CD14-positive monocyte (primary cell): ENCODE measurements at regions not wholly inside any gene's neighbourhood (a gene's known extent, or its start where the extent isn't known, plus 50 kb on each side); places are given as distances from the start of the nearest gene placed in this dataset.

Experiments used
- DNase-seq, 3 donors: peaks; one replicate each; pipeline ENCODE4 v3.0.0-alpha.2; 2011 to 2022
- H2AFZ ChIP-seq: 2 replicates; pipeline ENCODE4 v1.6.0; 2012; ENCODE audit warnings: mild to moderate bottlenecking, low read depth, low read length, inconsistent platforms; ENCODE audit not compliant: insufficient read depth, poor library complexity, severe bottlenecking
- H3K27ac ChIP-seq, 2 donors: 1 replicate in 1 of 2; 2 replicates in 1 of 2; pipeline ENCODE4 v1.5.1; 2012 to 2013; ENCODE audit warnings: low read length in 2 of 2, control low read depth in 1 of 2, inconsistent platforms in 1 of 2, low read depth in 1 of 2, mild to moderate bottlenecking in 1 of 2
- H3K27me3 ChIP-seq, 2 donors: one replicate each; pipeline versions ENCODE4 v1.6.0 to v1.6.1; 2011 to 2013; ENCODE audit warnings: low read length in 2 of 2; ENCODE audit not compliant: control insufficient read depth in 2 of 2, insufficient read depth in 2 of 2
- H3K36me3 ChIP-seq, 2 donors: replicated peaks in 1 of 2; 1 replicate in 1 of 2; 2 replicates in 1 of 2; pipeline versions ENCODE4 v1.5.1 to v1.6.1; 2012 to 2013; ENCODE audit warnings: low read length in 2 of 2, control low read depth in 1 of 2, inconsistent platforms in 1 of 2, mild to moderate bottlenecking in 1 of 2; ENCODE audit not compliant: insufficient read depth in 2 of 2, control insufficient read depth in 1 of 2
- H3K4me1 ChIP-seq, 2 donors: 1 replicate in 1 of 2; 2 replicates in 1 of 2; pipeline versions ENCODE4 v1.5.1 to v1.6.1; 2012 to 2013; ENCODE audit warnings: low read length in 2 of 2, control low read depth in 1 of 2, inconsistent platforms in 1 of 2, mild to moderate bottlenecking in 1 of 2, moderate library complexity in 1 of 2; ENCODE audit not compliant: insufficient read depth in 2 of 2, control insufficient read depth in 1 of 2
- H3K4me2 ChIP-seq: replicated peaks from 2 replicates; pipeline ENCODE3; 2012; ENCODE audit warnings: low read length, moderate library complexity, mild to moderate bottlenecking; ENCODE audit not compliant: poor library complexity, severe bottlenecking; ENCODE audit errors: extremely low read depth
- H3K4me3 ChIP-seq, 3 experiments: fragments of 200-600 bp in 1 of 3; sonication (generic) in 1 of 3; replicated peaks in 1 of 3; 1 replicate in 2 of 3; 2 replicates in 1 of 3; pipeline ENCODE4 v1.5.1; 2011 to 2013; ENCODE audit warnings: low read length in 3 of 3, mild to moderate bottlenecking in 3 of 3, control low read depth in 2 of 3, low read depth in 2 of 3, inconsistent platforms in 1 of 3, moderate library complexity in 1 of 3
- H3K79me2 ChIP-seq: 2 replicates; pipeline ENCODE4 v1.6.0; 2012; ENCODE audit warnings: mild to moderate bottlenecking, control low read depth, inconsistent platforms, low read length, moderate library complexity; ENCODE audit not compliant: insufficient read depth
- H3K9ac ChIP-seq: 2 replicates; pipeline ENCODE4 v1.6.0; 2017; ENCODE audit warnings: low read length, mild to moderate bottlenecking; ENCODE audit not compliant: insufficient read depth, poor library complexity, severe bottlenecking
- H3K9me3 ChIP-seq, 2 donors: replicated peaks in 1 of 2; 1 replicate in 1 of 2; 2 replicates in 1 of 2; pipeline versions ENCODE4 v1.5.1 to v1.6.1; 2012 to 2013; ENCODE audit warnings: low read length in 2 of 2, control low read depth in 1 of 2; ENCODE audit not compliant: control insufficient read depth in 1 of 2, insufficient read depth in 1 of 2
- H4K20me1 ChIP-seq: 2 replicates; pipeline ENCODE4 v1.6.0; 2012; ENCODE audit warnings: mild to moderate bottlenecking, low read length, control low read depth, moderate library complexity; ENCODE audit not compliant: insufficient read depth
- H3K27ac Mint-ChIP-seq, 7 donors: one replicate each; pipeline ENCODE4 v1.8.0; 2020; ENCODE audit warnings: mild to moderate bottlenecking in 7 of 7, mixed read lengths in 7 of 7, moderate library complexity in 6 of 7, inconsistent platforms in 2 of 7
- H3K27me3 Mint-ChIP-seq, 3 donors: one replicate each; pipeline ENCODE4 v1.8.0; 2021 to 2022; ENCODE audit warnings: low read depth in 3 of 3, mild to moderate bottlenecking in 3 of 3, mixed read lengths in 3 of 3, moderate library complexity in 3 of 3, inconsistent platforms in 1 of 3
- H3K36me3 Mint-ChIP-seq, 2 donors: one replicate each; pipeline ENCODE4 v1.8.0; 2020; ENCODE audit warnings: mixed read lengths in 2 of 2, inconsistent platforms in 1 of 2, mild to moderate bottlenecking in 1 of 2
- H3K4me1 Mint-ChIP-seq: one replicate; pipeline ENCODE4 v1.8.0; 2020; ENCODE audit warnings: mild to moderate bottlenecking, mixed read lengths
- H3K4me3 Mint-ChIP-seq, 2 donors: one replicate each; pipeline ENCODE4 v1.8.0; 2020; ENCODE audit warnings: mild to moderate bottlenecking in 2 of 2, mixed read lengths in 2 of 2, moderate library complexity in 1 of 2
- H3K9me3 Mint-ChIP-seq, 7 donors: one replicate each; pipeline ENCODE4 v1.8.0; 2020 to 2022; ENCODE audit warnings: mixed read lengths in 7 of 7, mild to moderate bottlenecking in 6 of 7, moderate library complexity in 6 of 7, inconsistent platforms in 2 of 7
- WGBS: methylation state at CpG from one replicate; pipeline ENCODE4 v1.1.5; 2013; ENCODE audit warnings: missing lambda C conversion rate; ENCODE audit not compliant: insufficient coverage; 5-methylcytosine and 5-hydroxymethylcytosine counted together
- intact Hi-C, 2 donors: fragments of 100-400 bp; cut with micrococcal nuclease; formaldehyde crosslinking; loops; one replicate each; pipeline versions ENCODE4 v1.15.0 to v1.15.1; 2023
- TF ChIP-seq, protein P1 (sequence below): fragments of 200-600 bp; IDR thresholded peaks from one replicate; pipeline ENCODE4 v1.8.0; 2022; ENCODE audit warnings: antibody characterized with exemption, mild to moderate bottlenecking

DNA sequence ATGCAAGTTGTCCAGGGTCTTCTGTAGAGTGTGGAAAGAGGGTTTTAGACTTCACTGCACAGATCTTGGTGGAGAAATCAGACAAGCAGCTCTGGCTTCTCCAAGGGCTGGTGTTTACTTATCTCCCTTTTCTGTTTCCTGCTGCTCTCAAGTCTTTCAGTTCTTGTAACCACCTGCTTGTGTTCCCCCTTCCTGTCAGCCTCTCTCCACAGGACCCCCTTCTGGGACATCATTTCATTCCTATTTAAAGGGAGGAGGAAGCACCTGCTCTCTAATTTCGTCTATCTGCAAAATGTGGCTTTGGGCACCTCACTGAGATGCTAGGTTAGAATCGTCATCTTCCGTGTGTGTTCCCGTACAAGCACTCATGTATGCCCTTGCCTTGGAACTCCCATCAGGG, 636.2 kb downstream of the MTRR start:
- Histone ChIP-seq H3K4me2 (no peak overlapping the region), H3K9ac (no peak overlapping the region), H3K4me1 (no peaks in the 10 kb centered on the region), H4K20me1 (no peaks in the 10 kb centered on the region), H3K27ac (no peak overlapping the region), H3K79me2 (no peaks in the 10 kb centered on the region), H3K27me3 (no peaks in the 10 kb centered on the region), H2AFZ (no peak overlapping the region), H3K9me3 (peaks cover 7 to 11% of the 10 kb centered on the region in 2 donors), H3K4me3 (no peak overlapping the region), H3K36me3 (no peaks in the 10 kb centered on the region)
- TF ChIP-seq, protein P1, sequence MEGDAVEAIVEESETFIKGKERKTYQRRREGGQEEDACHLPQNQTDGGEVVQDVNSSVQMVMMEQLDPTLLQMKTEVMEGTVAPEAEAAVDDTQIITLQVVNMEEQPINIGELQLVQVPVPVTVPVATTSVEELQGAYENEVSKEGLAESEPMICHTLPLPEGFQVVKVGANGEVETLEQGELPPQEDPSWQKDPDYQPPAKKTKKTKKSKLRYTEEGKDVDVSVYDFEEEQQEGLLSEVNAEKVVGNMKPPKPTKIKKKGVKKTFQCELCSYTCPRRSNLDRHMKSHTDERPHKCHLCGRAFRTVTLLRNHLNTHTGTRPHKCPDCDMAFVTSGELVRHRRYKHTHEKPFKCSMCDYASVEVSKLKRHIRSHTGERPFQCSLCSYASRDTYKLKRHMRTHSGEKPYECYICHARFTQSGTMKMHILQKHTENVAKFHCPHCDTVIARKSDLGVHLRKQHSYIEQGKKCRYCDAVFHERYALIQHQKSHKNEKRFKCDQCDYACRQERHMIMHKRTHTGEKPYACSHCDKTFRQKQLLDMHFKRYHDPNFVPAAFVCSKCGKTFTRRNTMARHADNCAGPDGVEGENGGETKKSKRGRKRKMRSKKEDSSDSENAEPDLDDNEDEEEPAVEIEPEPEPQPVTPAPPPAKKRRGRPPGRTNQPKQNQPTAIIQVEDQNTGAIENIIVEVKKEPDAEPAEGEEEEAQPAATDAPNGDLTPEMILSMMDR: no peak
- no peak for DNase-seq
- Mint-ChIP-seq H3K27me3 (no peaks in the 10 kb centered on the region), H3K9me3 (peaks cover 5 to 25% (median 12%) of the 10 kb centered on the region in 7 donors), H3K36me3 (no peaks in the 10 kb centered on the region), H3K27ac (no peak overlapping the region), H3K4me1 (no peaks in the 10 kb centered on the region), H3K4me3 (no peak overlapping the region)
- intact Hi-C loops: no loop called here
- WGBS: 6% methylated on average over 3 of the region's 4 CpGs

DNA sequence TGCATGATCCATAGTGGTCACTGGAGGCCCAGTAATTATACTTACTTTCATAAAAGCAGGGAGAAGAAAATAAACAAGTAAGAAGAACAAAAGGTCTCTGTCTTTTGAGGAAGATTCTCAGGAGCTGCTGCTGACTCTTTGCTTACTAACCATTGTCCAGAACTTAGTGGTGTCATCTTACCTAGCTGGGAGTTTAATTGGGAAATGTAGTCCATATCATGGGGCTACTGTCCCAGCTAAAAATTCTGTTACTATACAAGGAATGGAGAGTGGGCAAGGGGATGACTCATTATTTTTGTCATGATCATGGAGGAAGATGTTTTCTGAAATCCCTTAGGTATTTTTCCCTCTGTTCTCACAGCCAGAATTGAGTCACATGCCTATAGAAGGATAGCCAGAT, 639.3 kb downstream of the MTRR start:
- Mint-ChIP-seq H3K4me1 (no peaks in the 10 kb centered on the region), H3K4me3 (no peak overlapping the region), H3K9me3 (peaks cover 8 to 20% (median 11%) of the 10 kb centered on the region in 7 donors), H3K27ac (no peak overlapping the region), H3K36me3 (no peaks in the 10 kb centered on the region), H3K27me3 (no peaks in the 10 kb centered on the region)
- Histone ChIP-seq H3K27ac (no peak overlapping the region), H3K9me3 (peaks cover 1 to 4% of the 10 kb centered on the region in 2 donors), H3K4me1 (no peaks in the 10 kb centered on the region), H3K9ac (no peak overlapping the region), H3K79me2 (no peaks in the 10 kb centered on the region), H3K4me3 (no peak overlapping the region), H4K20me1 (no peaks in the 10 kb centered on the region), H3K27me3 (no peaks in the 10 kb centered on the region), H2AFZ (no peak overlapping the region), H3K4me2 (no peak overlapping the region), H3K36me3 (no peaks in the 10 kb centered on the region)
- TF ChIP-seq, protein P1: no peak
- intact Hi-C loops: no loop called here
- DNase-seq: no peak
